ENCODE measurements at regions not wholly inside any gene's neighbourhood (a gene's known extent, or its start where the extent isn't known, plus 50 kb on each side); places are given as distances from the start of the nearest gene placed in this dataset.
A peak's percentile ranks its signal among the peaks of the same experiment; 100 is the strongest.

DNA sequence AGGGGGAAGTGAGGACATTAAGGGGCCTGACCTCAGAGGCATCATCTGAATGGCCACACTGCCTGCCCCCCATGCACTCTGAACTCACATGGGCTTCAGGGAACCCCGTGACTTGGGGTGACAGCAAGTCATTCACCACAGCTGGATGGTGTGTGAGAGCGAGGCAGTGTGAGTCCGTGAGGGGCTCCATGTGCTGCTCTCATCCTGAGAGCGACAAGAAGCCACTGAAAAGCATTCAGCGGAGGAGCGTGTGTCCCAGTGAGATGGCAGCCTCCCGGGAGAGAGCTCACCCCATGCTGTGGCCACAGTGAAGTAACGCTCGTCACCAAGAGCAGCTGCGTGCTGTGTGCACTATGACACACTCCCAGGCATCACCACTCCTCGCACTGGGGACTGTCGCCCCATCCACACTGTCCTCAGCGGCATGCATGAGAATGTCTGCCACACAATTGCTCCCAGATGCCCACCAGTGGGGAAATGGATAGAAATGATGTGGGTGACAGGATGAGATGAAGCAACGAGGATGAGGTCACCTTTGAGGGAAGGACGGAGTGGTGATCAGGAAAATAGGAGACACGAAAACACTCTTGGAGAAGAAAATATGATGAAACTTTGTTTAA lies 213.0 kb upstream of the RAB6C start:
- in situ Hi-C loops (cut with MboI), result no loop called here
- H3K79me2 ChIP-seq (ENCODE audit: control insufficient read depth, insufficient read depth, low read length), result no peaks in the 10 kb centered on the region
- H3K4me3 ChIP-seq, result no peak overlapping the region
- H2AFZ ChIP-seq (ENCODE audit: low read depth, low read length), result no peak overlapping the region
- CTCF ChIA-PET (ENCODE audit: low intra/inter-chr PET ratio), result no interaction called here
- peak overlapping the region in 1 of 2 experiments; percentile 14; a peak in 1 of 4 replicates for H3K9ac ChIP-seq (ENCODE audit: insufficient read depth in 1 of 2, low read depth in 2 of 2, low read length in 2 of 2)
- TF ChIP-seq ESRRA (IDR thresholded peaks at IDR 0.05; ENCODE audit: borderline replicate concordance, low read depth), result no peak
- no peak for TF ChIP-seq MEF2A (IDR thresholded peaks at IDR 0.05; ENCODE audit: control insufficient read depth, low read depth, low read length)
- TF ChIP-seq HDAC2 (IDR thresholded peaks at IDR 0.05), result no peak
- TF ChIP-seq FOXM1 (IDR thresholded peaks at IDR 0.05; ENCODE audit: low read depth), result no peak
- TF ChIP-seq FOXM1 (CRISPR knock-in tag; IDR thresholded peaks at IDR 0.05; ENCODE audit: low read depth), result no peak
- no peak for TF ChIP-seq ZNF407 (IDR thresholded peaks at IDR 0.05; ENCODE audit: low read depth)
- peaks cover 0 to 57% of the 10 kb centered on the region in 2 experiments; a peak in 3 of 5 replicates for H3K27me3 ChIP-seq (ENCODE audit: control insufficient read depth in 2 of 2, insufficient read depth in 2 of 2, low read length in 2 of 2)
- intact Hi-C loops (cut with micrococcal nuclease), result no loop called here
- H3K9me1 ChIP-seq (ENCODE audit: control insufficient read depth, insufficient read depth, low read length), result no peaks in the 10 kb centered on the region
- H3K4me2 ChIP-seq (ENCODE audit: insufficient read depth, low read length), result no peak overlapping the region
- no peaks in the 10 kb centered on the region for H3K36me3 ChIP-seq (ENCODE audit: control insufficient read depth, insufficient read depth, low read length)
- DNase-seq (ENCODE audit: extremely low read depth in 1 of 4, low spot score in 3 of 4), result no peak
- H3K27ac ChIP-seq (ENCODE audit: extremely low read depth, low read depth, low read length), result no peak overlapping the region
- BruUV-seq (replicated peaks), result no TSS peak
- 0% methylated on average over 15 of the region's 16 CpGs for WGBS (ENCODE audit: insufficient coverage, low coverage, missing lambda C conversion rate)
- POLR2A ChIA-PET, result no interaction called here
- no peak for ATAC-seq
- no peaks in the 10 kb centered on the region for H3K4me1 ChIP-seq (replicated peaks in 1 of 2; ENCODE audit: control insufficient read depth in 2 of 2, insufficient read depth in 2 of 2, low read length in 2 of 2)
- no peaks in the 10 kb centered on the region for H3K9me3 ChIP-seq (replicated peaks; ENCODE audit: control insufficient read depth, insufficient read depth, low read depth, low read length)
- FAIRE-seq, result no peak
- H4K20me1 ChIP-seq (replicated peaks; ENCODE audit: control insufficient read depth, insufficient read depth, low read length), result no peaks in the 10 kb centered on the region
